GM12874 (cell line): ENCODE measurements at regions not wholly inside any gene's neighbourhood (a gene's known extent, or its start where the extent isn't known, plus 50 kb on each side); places are given as distances from the start of the nearest gene placed in this dataset.

Source experiments
- CTCF ChIP-seq: IDR thresholded peaks from 2 replicates; pipeline ENCODE4 v1.5.1; 2011; ENCODE audit warnings: low read depth, mild to moderate bottlenecking, control low read depth, low read length, moderate library complexity; ENCODE audit not compliant: insufficient read depth

- TF ChIP-seq CTCF: no peak
These were observed 390.4 kb downstream of the CMPK2 start for GRCh38 chr2:6475155-6475940.

GRCh38 chr2:6480514-6480913, 385.2 kb downstream of the CMPK2 start:
- no peak for TF ChIP-seq CTCF

- no peak for TF ChIP-seq CTCF
These were observed 383.5 kb downstream of the CMPK2 start for GRCh38 chr2:6482256-6482655.

- TF ChIP-seq CTCF: no peak
These were observed 377.9 kb downstream of the CMPK2 start for GRCh38 chr2:6487765-6488164.

- no peak for TF ChIP-seq CTCF
These were observed 373.1 kb downstream of the CMPK2 start for GRCh38 chr2:6492573-6492972.

GRCh38 chr2:6493266-6493665, 372.4 kb downstream of the CMPK2 start:
- no peak for TF ChIP-seq CTCF

- TF ChIP-seq CTCF: no peak
These were observed 372.0 kb downstream of the CMPK2 start for GRCh38 chr2:6493669-6494068.
